ENCODE measurements at regions not wholly inside any gene's neighbourhood (a gene's known extent, or its start where the extent isn't known, plus 50 kb on each side); places are given as distances from the start of the nearest gene placed in this dataset.

GRCh38 chr4:15314974-15315373, 112.9 kb upstream of the C1QTNF7 start:
- TF ChIP-seq, protein P1, sequence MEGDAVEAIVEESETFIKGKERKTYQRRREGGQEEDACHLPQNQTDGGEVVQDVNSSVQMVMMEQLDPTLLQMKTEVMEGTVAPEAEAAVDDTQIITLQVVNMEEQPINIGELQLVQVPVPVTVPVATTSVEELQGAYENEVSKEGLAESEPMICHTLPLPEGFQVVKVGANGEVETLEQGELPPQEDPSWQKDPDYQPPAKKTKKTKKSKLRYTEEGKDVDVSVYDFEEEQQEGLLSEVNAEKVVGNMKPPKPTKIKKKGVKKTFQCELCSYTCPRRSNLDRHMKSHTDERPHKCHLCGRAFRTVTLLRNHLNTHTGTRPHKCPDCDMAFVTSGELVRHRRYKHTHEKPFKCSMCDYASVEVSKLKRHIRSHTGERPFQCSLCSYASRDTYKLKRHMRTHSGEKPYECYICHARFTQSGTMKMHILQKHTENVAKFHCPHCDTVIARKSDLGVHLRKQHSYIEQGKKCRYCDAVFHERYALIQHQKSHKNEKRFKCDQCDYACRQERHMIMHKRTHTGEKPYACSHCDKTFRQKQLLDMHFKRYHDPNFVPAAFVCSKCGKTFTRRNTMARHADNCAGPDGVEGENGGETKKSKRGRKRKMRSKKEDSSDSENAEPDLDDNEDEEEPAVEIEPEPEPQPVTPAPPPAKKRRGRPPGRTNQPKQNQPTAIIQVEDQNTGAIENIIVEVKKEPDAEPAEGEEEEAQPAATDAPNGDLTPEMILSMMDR (IDR thresholded peaks at IDR 0.05), result no peak
- no peak for TF ChIP-seq POLR2A (IDR thresholded peaks at IDR 0.05)
